ENCODE measurements at regions not wholly inside any gene's neighbourhood (a gene's known extent, or its start where the extent isn't known, plus 50 kb on each side); places are given as distances from the start of the nearest gene placed in this dataset.

- TF ChIP-seq KAT2A (conservative IDR thresholded peaks at IDR 0.05; ENCODE audit: control insufficient read depth, low read depth, low read length) = no peak
- TF ChIP-seq ZBED1 (IDR thresholded peaks at IDR 0.05; ENCODE audit: borderline replicate concordance) = no peak
- TF ChIP-seq RBBP5 (conservative IDR thresholded peaks at IDR 0.05) = no peak
- TF ChIP-seq SP1 (IDR thresholded peaks at IDR 0.05; ENCODE audit: low read depth, low read length) = no peak
- no peak for TF ChIP-seq ZNF622 (IDR thresholded peaks at IDR 0.05)
- TF ChIP-seq LARP7 (IDR thresholded peaks at IDR 0.05) = no peak
- no peak for TF ChIP-seq ETV6 (conservative IDR thresholded peaks at IDR 0.05 in 1 of 2, IDR thresholded peaks at IDR 0.05 in 1 of 2; ENCODE audit: borderline replicate concordance in 1 of 2, low read depth in 1 of 2)
- no peak for TF ChIP-seq ESRRA (IDR thresholded peaks at IDR 0.05; ENCODE audit: low read length)
- TF ChIP-seq, protein P1, sequence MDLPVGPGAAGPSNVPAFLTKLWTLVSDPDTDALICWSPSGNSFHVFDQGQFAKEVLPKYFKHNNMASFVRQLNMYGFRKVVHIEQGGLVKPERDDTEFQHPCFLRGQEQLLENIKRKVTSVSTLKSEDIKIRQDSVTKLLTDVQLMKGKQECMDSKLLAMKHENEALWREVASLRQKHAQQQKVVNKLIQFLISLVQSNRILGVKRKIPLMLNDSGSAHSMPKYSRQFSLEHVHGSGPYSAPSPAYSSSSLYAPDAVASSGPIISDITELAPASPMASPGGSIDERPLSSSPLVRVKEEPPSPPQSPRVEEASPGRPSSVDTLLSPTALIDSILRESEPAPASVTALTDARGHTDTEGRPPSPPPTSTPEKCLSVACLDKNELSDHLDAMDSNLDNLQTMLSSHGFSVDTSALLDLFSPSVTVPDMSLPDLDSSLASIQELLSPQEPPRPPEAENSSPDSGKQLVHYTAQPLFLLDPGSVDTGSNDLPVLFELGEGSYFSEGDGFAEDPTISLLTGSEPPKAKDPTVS (IDR thresholded peaks at IDR 0.05; ENCODE audit: low read depth, low read length) = no peak
- TF ChIP-seq RUNX3 (IDR thresholded peaks at IDR 0.05; ENCODE audit: low read length) = no peak
- no peak for TF ChIP-seq ASH2L (IDR thresholded peaks at IDR 0.05; ENCODE audit: borderline replicate concordance, low read depth)
- TF ChIP-seq NFIC (IDR thresholded peaks at IDR 0.05; ENCODE audit: low read depth, low read length) = no peak
- TF ChIP-seq, protein P2, sequence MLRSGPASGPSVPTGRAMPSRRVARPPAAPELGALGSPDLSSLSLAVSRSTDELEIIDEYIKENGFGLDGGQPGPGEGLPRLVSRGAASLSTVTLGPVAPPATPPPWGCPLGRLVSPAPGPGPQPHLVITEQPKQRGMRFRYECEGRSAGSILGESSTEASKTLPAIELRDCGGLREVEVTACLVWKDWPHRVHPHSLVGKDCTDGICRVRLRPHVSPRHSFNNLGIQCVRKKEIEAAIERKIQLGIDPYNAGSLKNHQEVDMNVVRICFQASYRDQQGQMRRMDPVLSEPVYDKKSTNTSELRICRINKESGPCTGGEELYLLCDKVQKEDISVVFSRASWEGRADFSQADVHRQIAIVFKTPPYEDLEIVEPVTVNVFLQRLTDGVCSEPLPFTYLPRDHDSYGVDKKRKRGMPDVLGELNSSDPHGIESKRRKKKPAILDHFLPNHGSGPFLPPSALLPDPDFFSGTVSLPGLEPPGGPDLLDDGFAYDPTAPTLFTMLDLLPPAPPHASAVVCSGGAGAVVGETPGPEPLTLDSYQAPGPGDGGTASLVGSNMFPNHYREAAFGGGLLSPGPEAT (IDR thresholded peaks at IDR 0.05; ENCODE audit: low read depth) = no peak
These were observed 376.8 kb upstream of the SEMA6D start (continued) for GRCh38 chr15:47340571-47340920.

DNA sequence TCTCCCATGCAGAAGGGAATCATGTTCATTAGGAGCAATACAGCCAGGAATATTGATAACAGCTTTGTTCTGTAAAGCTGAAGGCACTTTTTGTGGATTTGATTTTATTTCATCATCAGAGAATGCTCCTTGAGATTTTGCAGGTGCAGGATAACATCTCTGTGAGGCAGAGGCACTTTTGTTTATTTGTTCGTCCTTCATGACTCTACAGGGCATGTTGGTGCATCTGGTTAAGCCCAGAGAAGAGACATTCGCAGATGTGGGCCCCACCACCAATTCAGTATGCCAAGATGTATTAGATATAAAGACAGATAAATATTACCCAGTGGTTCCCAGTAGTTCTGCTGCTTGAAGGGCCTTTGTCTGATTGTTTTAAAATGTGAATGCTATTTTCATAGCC is 368.1 kb upstream of the SEMA6D start:
- BruUV-seq (replicated peaks) = no TSS peak
- SMC1A ChIA-PET (ENCODE audit: uncharacterized antibody, unreplicated experiment) = no interaction called here
- Histone ChIP-seq H3K27ac (ENCODE audit: control insufficient read depth, insufficient read depth) (no peak overlapping the region), H3K4me2 (ENCODE audit: control insufficient read depth, insufficient read depth) (no peak overlapping the region), H3K9me3 (replicated peaks; ENCODE audit: control insufficient read depth, insufficient read depth, low read length) (no peaks in the 10 kb centered on the region), H3K36me3 (ENCODE audit: control insufficient read depth in 2 of 2, insufficient read depth in 2 of 2, low read length in 1 of 2) (no peaks in the 10 kb centered on the region), H3K27me3 (replicated peaks in 1 of 2; ENCODE audit: control insufficient read depth in 2 of 2, insufficient read depth in 2 of 2, low read length in 1 of 2) (no peaks in the 10 kb centered on the region), H2AFZ (ENCODE audit: control insufficient read depth, low read depth, low read length) (no peak overlapping the region), H3K4me3 (no peak overlapping the region), H3K4me1 (ENCODE audit: control insufficient read depth, insufficient read depth, low read length) (no peaks in the 10 kb centered on the region), H4K20me1 (ENCODE audit: control insufficient read depth, insufficient read depth) (no peaks in the 10 kb centered on the region), H3K9ac (ENCODE audit: control insufficient read depth, insufficient read depth, low read length) (no peak overlapping the region), H3K79me2 (ENCODE audit: control insufficient read depth, insufficient read depth, low read length) (no peaks in the 10 kb centered on the region)
- DNase-seq (ENCODE audit: low read depth, low spot score) (no peak), ATAC-seq (no peak), FAIRE-seq (no peak)
- POLR2A ChIA-PET = no interaction called here
- 0% methylated on average over 2 of the region's 2 CpGs for WGBS (ENCODE audit: insufficient coverage, insufficient replicate concordance, low lambda C conversion rate, missing lambda C conversion rate)
- intact Hi-C loops (cut with micrococcal nuclease; ENCODE audit: unreplicated experiment) (no loop called here), in situ Hi-C loops (cut with MboI) (no loop called here)
- RAD21 ChIA-PET (ENCODE audit: unreplicated experiment) = no interaction called here
- CTCF ChIA-PET = no interaction called here
- no peak for TF ChIP-seq RAD21 (IDR thresholded peaks at IDR 0.05; ENCODE audit: insufficient read depth, low read depth, low read length)
- TF ChIP-seq HCFC1 (IDR thresholded peaks at IDR 0.05; ENCODE audit: low read length) = no peak
- TF ChIP-seq TARDBP (IDR thresholded peaks at IDR 0.05; ENCODE audit: borderline replicate concordance) = no peak
- no peak for TF ChIP-seq RUNX3 (IDR thresholded peaks at IDR 0.05; ENCODE audit: low read length)
- no peak for TF ChIP-seq ZNF274 (IDR thresholded peaks at IDR 0.05; ENCODE audit: insufficient read depth, insufficient read length)
- TF ChIP-seq, protein P3, sequence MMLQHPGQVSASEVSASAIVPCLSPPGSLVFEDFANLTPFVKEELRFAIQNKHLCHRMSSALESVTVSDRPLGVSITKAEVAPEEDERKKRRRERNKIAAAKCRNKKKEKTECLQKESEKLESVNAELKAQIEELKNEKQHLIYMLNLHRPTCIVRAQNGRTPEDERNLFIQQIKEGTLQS (IDR thresholded peaks at IDR 0.05; ENCODE audit: borderline replicate concordance, extremely low read depth, low read depth, low read length) = no peak
- no peak for TF ChIP-seq TAF1 (IDR thresholded peaks at IDR 0.05; ENCODE audit: borderline replicate concordance, low read depth, low read length)
- TF ChIP-seq PAX5 (IDR thresholded peaks at IDR 0.05; ENCODE audit: borderline replicate concordance, low read depth, low read length) = no peak
- TF ChIP-seq YY1 (IDR thresholded peaks at IDR 0.05; ENCODE audit: low read depth, low read length) = no peak
- no peak for TF ChIP-seq EGR1 (IDR thresholded peaks at IDR 0.05; ENCODE audit: borderline replicate concordance in 1 of 2, low read depth in 2 of 2, low read length in 2 of 2)
- TF ChIP-seq KDM1A (IDR thresholded peaks at IDR 0.05; ENCODE audit: borderline replicate concordance) = no peak
- TF ChIP-seq ZZZ3 (IDR thresholded peaks at IDR 0.05; ENCODE audit: control insufficient read depth, insufficient read length, low read depth) = no peak
- no peak for TF ChIP-seq SRF (IDR thresholded peaks at IDR 0.05; ENCODE audit: low read depth in 2 of 2, low read length in 2 of 2)

Data from GM12878 (cell line).